DOHH2 (cell line): ENCODE measurements at regions not wholly inside any gene's neighbourhood (a gene's known extent, or its start where the extent isn't known, plus 50 kb on each side); places are given as distances from the start of the nearest gene placed in this dataset.

Experiments
- EZH2phosphoT487 ChIP-seq: fragments of 200-600 bp; sonication (generic); IDR thresholded peaks from 2 replicates; pipeline ENCODE4 v1.6.1; 2017; ENCODE audit warnings: borderline replicate concordance, mild to moderate bottlenecking, antibody characterized with exemption, low read length, moderate library complexity, mixed read lengths
- TF ChIP-seq, protein P1 (sequence below): fragments of 200-600 bp; sonication (generic); IDR thresholded peaks from one replicate; pipeline ENCODE4 v1.5.1; 2014; ENCODE audit warnings: antibody characterized with exemption, mild to moderate bottlenecking, low read depth, low read length; ENCODE audit not compliant: poor library complexity, severe bottlenecking

DNA sequence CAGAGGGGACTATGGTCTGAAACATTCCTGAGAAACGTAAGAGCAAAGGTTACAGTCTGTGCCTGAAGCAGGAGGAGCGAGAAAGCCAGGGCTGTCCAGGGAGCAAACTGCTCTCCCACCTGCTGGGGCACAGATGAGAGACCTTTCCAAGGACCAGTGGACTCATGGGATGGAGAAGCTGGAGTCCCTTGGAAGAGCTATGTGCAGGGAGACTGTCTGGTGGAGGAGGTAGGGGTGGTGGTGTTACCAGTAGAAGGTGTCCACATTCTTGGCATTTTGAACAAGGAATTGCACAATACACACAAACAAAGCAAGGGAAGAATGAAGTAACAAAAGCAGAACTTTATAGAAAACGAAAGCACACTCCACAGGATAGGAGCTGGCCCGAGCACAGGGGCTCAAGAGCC lies 97.9 kb upstream of the CYRIA start:
- TF ChIP-seq, protein P1, sequence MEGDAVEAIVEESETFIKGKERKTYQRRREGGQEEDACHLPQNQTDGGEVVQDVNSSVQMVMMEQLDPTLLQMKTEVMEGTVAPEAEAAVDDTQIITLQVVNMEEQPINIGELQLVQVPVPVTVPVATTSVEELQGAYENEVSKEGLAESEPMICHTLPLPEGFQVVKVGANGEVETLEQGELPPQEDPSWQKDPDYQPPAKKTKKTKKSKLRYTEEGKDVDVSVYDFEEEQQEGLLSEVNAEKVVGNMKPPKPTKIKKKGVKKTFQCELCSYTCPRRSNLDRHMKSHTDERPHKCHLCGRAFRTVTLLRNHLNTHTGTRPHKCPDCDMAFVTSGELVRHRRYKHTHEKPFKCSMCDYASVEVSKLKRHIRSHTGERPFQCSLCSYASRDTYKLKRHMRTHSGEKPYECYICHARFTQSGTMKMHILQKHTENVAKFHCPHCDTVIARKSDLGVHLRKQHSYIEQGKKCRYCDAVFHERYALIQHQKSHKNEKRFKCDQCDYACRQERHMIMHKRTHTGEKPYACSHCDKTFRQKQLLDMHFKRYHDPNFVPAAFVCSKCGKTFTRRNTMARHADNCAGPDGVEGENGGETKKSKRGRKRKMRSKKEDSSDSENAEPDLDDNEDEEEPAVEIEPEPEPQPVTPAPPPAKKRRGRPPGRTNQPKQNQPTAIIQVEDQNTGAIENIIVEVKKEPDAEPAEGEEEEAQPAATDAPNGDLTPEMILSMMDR = no peak
- no peak for TF ChIP-seq EZH2phosphoT487
